Activated T-cell treated with anti-CD3 and anti-CD28 coated beads, Interleukin-2, amount 50 U/mL, for 4 hours (primary cell): ENCODE measurements at regions not wholly inside any gene's neighbourhood (a gene's known extent, or its start where the extent isn't known, plus 50 kb on each side); places are given as distances from the start of the nearest gene placed in this dataset.

Experiments used
- ATAC-seq, 2 donors: fragments of 200-7000 bp; cut with Tn5 transposase; one replicate each; pipeline ENCODE4 v1.10.0; 2021
- DNase-seq: peaks from one replicate; pipeline ENCODE4 v3.0.0-alpha.2; 2020
- H3K27me3 Mint-ChIP-seq: one replicate; pipeline ENCODE4 v1.8.0; 2021; ENCODE audit warnings: low read depth, mixed read lengths
- H3K36me3 Mint-ChIP-seq: one replicate; pipeline ENCODE4 v1.8.0; 2022; ENCODE audit warnings: mixed read lengths; ENCODE audit not compliant: insufficient read depth
- H3K4me1 Mint-ChIP-seq: one replicate; pipeline ENCODE4 v1.8.0; 2021; ENCODE audit warnings: low read depth, mixed read lengths
- H3K4me3 Mint-ChIP-seq: one replicate; pipeline ENCODE4 v1.8.0; 2021; ENCODE audit warnings: mild to moderate bottlenecking, moderate library complexity, mixed read lengths
- H3K9me3 Mint-ChIP-seq: one replicate; pipeline ENCODE4 v1.8.0; 2021; ENCODE audit warnings: mixed read lengths

GRCh38 chr6:97867177-97867576, 584.2 kb upstream of the MMS22L start:
- no peaks in the 10 kb centered on the region for H3K27me3 Mint-ChIP-seq
- no peaks in the 10 kb centered on the region for H3K36me3 Mint-ChIP-seq
- no peak for ATAC-seq
- no peak for DNase-seq
- H3K9me3 Mint-ChIP-seq: peaks cover 2% of the 10 kb centered on the region
- no peak overlapping the region for H3K4me3 Mint-ChIP-seq
- H3K4me1 Mint-ChIP-seq: no peaks in the 10 kb centered on the region

- Mint-ChIP-seq H3K27me3 (no peaks in the 10 kb centered on the region), H3K36me3 (no peaks in the 10 kb centered on the region), H3K9me3 (no peaks in the 10 kb centered on the region), H3K4me1 (no peaks in the 10 kb centered on the region), H3K4me3 (no peak overlapping the region)
- ATAC-seq: no peak
- no peak for DNase-seq
Observed at GRCh38 chr6:97870273-97870672, 587.3 kb upstream of the MMS22L start.

- ATAC-seq (no peak), DNase-seq (no peak)
- Mint-ChIP-seq H3K4me1 (no peaks in the 10 kb centered on the region), H3K27me3 (no peaks in the 10 kb centered on the region), H3K9me3 (peaks cover 7% of the 10 kb centered on the region), H3K36me3 (no peaks in the 10 kb centered on the region), H3K4me3 (no peak overlapping the region)
Observed at GRCh38 chr6:97876711-97877110, 593.7 kb upstream of the MMS22L start.

- Mint-ChIP-seq H3K4me3 (no peak overlapping the region), H3K4me1 (no peaks in the 10 kb centered on the region), H3K27me3 (no peaks in the 10 kb centered on the region), H3K9me3 (peaks cover 7% of the 10 kb centered on the region), H3K36me3 (no peaks in the 10 kb centered on the region)
- DNase-seq (no peak), ATAC-seq (no peak)
Observed at GRCh38 chr6:97882755-97883154, 599.7 kb upstream of the MMS22L start.

- ATAC-seq (no peak), DNase-seq (no peak)
- no peaks in the 10 kb centered on the region for H3K4me1 Mint-ChIP-seq
- no peaks in the 10 kb centered on the region for H3K9me3 Mint-ChIP-seq
- no peak overlapping the region for H3K4me3 Mint-ChIP-seq
- no peaks in the 10 kb centered on the region for H3K36me3 Mint-ChIP-seq
- no peaks in the 10 kb centered on the region for H3K27me3 Mint-ChIP-seq
Observed at GRCh38 chr6:97885325-97885724, 602.3 kb upstream of the MMS22L start.

DNA sequence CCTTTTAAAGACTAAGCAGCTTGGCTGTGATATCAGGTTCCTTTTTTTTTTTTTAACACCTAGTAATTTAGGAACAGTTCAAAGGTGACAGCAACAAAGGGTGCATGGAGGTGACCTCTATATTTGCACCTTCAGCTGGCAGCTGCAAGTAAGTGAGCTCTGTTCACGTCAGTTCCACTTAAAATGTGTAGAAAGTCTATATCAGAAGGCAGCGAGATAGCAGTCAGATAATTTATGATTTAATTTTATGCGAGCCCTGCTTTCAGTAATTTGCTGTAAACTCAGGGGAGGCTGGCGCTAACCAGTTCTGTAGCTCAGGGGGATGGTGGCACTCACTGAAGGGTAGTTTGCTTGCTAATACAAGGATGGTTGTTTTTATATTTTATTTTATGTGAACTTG, 602.8 kb upstream of the MMS22L start:
- Mint-ChIP-seq H3K9me3 (no peaks in the 10 kb centered on the region), H3K4me3 (no peak overlapping the region), H3K27me3 (no peaks in the 10 kb centered on the region), H3K36me3 (no peaks in the 10 kb centered on the region), H3K4me1 (no peaks in the 10 kb centered on the region)
- DNase-seq (no peak), ATAC-seq (no peak)

- peaks cover 8% of the 10 kb centered on the region for H3K9me3 Mint-ChIP-seq
- H3K36me3 Mint-ChIP-seq: no peaks in the 10 kb centered on the region
- H3K4me1 Mint-ChIP-seq: no peaks in the 10 kb centered on the region
- no peaks in the 10 kb centered on the region for H3K27me3 Mint-ChIP-seq
- no peak for ATAC-seq
- no peak for DNase-seq
- no peak overlapping the region for H3K4me3 Mint-ChIP-seq
Observed at GRCh38 chr6:97901531-97901930, 618.5 kb upstream of the MMS22L start.

GRCh38 chr6:97909380-97909779, 626.4 kb upstream of the MMS22L start:
- no peak overlapping the region for H3K4me3 Mint-ChIP-seq
- H3K36me3 Mint-ChIP-seq: no peaks in the 10 kb centered on the region
- H3K9me3 Mint-ChIP-seq: peaks cover 10% of the 10 kb centered on the region
- no peaks in the 10 kb centered on the region for H3K4me1 Mint-ChIP-seq
- no peaks in the 10 kb centered on the region for H3K27me3 Mint-ChIP-seq
- DNase-seq: no peak
- no peak for ATAC-seq

DNA sequence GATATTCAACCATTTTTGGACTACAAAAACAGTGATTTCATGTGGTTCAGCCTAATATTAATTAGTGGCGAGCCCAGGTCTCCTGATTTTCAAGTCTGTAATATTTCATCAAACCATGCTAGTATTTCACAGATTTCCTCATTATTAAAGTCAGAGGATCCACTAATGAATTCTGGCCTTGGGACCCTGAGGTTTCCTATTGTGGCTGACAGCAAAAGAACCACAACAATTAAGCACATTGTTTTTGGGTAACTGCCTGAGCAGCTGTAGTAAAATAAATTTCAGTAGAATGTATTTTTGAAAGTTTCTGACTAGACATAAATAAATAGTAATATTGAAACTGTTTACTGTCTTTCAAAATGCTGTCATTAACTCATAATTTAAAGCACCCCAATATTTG, 630.7 kb upstream of the MMS22L start:
- H3K4me1 Mint-ChIP-seq: no peaks in the 10 kb centered on the region
- no peaks in the 10 kb centered on the region for H3K36me3 Mint-ChIP-seq
- H3K9me3 Mint-ChIP-seq: peaks cover 5% of the 10 kb centered on the region
- ATAC-seq (no peak), DNase-seq (no peak)
- H3K27me3 Mint-ChIP-seq: no peaks in the 10 kb centered on the region
- no peak overlapping the region for H3K4me3 Mint-ChIP-seq

DNA sequence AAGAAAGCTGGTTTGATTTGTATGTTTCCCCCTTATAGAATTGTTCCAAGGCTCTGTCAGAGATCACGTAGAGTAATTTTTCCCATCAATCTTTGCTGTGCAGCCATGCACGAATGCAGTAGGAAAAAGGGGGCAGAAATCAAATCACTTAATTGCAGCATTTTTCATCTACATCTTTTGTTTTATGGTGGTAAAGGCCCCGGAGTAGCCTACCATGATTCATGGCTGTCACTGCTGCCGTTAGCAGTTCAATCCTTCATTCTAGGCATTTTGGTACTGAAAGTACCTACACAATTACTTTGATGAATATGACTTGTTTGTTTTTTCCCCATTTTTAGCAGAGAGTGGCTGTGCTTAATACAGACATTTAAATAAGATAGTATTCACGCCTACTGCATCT, 631.9 kb upstream of the MMS22L start:
- DNase-seq: no peak
- ATAC-seq: no peak
- Mint-ChIP-seq H3K36me3 (no peaks in the 10 kb centered on the region), H3K4me1 (no peaks in the 10 kb centered on the region), H3K9me3 (peaks cover 5% of the 10 kb centered on the region), H3K4me3 (no peak overlapping the region), H3K27me3 (no peaks in the 10 kb centered on the region)

DNA sequence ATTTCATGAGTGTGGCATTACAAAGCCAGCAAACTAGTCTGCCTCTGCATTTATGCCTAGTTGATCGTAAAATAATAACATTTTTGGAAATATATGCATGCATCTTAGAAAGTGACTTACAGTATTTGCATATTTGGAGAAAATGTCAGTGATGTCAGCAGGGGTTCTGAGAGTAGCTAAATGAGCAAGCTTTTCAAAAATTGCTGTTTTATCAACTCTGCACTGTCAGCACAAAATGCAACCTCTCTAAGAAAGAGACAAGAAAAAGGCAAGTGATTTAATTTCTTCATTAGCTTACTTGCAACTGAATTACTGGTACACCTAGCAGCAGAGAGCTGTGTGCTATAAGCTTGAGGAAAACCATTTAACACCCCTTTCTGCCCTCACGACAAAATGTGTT, 632.5 kb upstream of the MMS22L start:
- Mint-ChIP-seq H3K9me3 (peaks cover 5% of the 10 kb centered on the region), H3K36me3 (no peaks in the 10 kb centered on the region)
- no peak for ATAC-seq

GRCh38 chr6:97917369-97917768, 634.4 kb upstream of the MMS22L start:
- H3K4me1 Mint-ChIP-seq: no peaks in the 10 kb centered on the region
- no peaks in the 10 kb centered on the region for H3K27me3 Mint-ChIP-seq
- ATAC-seq (no peak), DNase-seq (no peak)
- no peak overlapping the region for H3K4me3 Mint-ChIP-seq
- peaks cover 5% of the 10 kb centered on the region for H3K9me3 Mint-ChIP-seq
- H3K36me3 Mint-ChIP-seq: no peaks in the 10 kb centered on the region

More for the DNA sequence above, 632.5 kb upstream of the MMS22L start:
- no peaks in the 10 kb centered on the region for H3K4me1 Mint-ChIP-seq
- DNase-seq: no peak
- no peak overlapping the region for H3K4me3 Mint-ChIP-seq
- no peaks in the 10 kb centered on the region for H3K27me3 Mint-ChIP-seq

DNA sequence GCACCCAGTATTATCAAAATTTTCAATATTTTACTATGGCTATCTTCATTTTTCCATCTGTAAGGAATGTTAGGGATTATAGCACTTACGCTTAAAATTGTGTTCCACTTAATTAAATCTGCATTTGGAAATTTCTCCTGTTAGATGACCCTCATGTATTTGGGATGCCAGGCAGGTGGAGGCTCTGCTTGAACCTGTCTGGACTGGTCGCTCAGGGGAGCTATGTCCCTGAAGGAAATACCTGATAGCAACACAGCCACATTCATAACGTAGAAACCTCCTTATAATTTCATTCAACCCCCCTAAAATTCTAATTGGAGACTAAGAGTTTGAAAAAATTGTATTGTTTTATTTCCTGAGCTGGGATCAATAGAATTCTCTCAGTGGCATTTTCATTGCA, 636.0 kb upstream of the MMS22L start:
- DNase-seq (no peak), ATAC-seq (no peak)
- no peaks in the 10 kb centered on the region for H3K36me3 Mint-ChIP-seq
- no peaks in the 10 kb centered on the region for H3K4me1 Mint-ChIP-seq
- H3K9me3 Mint-ChIP-seq: peaks cover 5% of the 10 kb centered on the region
- H3K27me3 Mint-ChIP-seq: no peaks in the 10 kb centered on the region
- H3K4me3 Mint-ChIP-seq: no peak overlapping the region

DNA sequence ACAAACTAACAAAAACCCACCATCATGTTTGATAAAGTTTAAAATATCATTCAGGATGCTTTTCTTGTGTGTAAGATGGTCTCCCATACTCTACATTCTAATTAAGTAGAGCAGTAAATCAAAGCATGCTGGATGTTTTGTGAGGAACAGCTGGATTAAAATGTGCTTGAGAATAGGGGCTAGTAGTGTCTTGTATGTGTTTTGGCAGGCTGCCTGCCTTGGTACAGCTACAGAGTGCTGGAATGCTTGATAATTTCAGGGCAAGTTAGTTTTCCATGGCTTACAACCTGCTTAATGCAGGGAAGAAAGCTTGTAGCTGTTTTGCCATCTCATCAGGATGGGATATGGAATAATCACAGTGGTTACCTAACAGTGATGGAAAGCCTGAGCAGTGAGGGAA, 636.6 kb upstream of the MMS22L start:
- Mint-ChIP-seq H3K27me3 (no peaks in the 10 kb centered on the region), H3K36me3 (no peaks in the 10 kb centered on the region), H3K4me3 (no peak overlapping the region), H3K9me3 (peaks cover 3% of the 10 kb centered on the region), H3K4me1 (no peaks in the 10 kb centered on the region)
- no peak for DNase-seq
- no peak for ATAC-seq

- H3K4me3 Mint-ChIP-seq: no peak overlapping the region
- peaks cover 3% of the 10 kb centered on the region for H3K9me3 Mint-ChIP-seq
- H3K27me3 Mint-ChIP-seq: no peaks in the 10 kb centered on the region
- H3K4me1 Mint-ChIP-seq: no peaks in the 10 kb centered on the region
- H3K36me3 Mint-ChIP-seq: no peaks in the 10 kb centered on the region
- no peak for ATAC-seq
- DNase-seq: no peak
Observed at GRCh38 chr6:97923249-97923648, 640.2 kb upstream of the MMS22L start.

DNA sequence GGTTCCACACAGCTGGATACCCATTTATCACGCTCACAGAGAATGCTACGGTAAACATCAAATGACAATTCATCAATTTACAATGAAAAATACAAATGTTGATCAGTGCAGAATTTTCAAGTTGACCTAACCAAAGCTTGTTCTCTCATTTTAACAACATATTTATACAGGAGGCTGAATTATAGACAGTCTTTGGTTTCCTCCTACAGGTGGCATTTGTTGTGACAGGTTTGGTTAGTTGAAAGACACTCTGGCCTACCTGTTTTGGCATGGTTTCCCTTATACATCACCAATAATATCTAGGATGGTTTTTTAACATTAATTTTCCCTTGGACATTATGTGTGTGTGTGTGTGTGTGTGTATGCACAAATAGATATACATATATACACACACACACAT, 642.5 kb upstream of the MMS22L start:
- H3K4me1 Mint-ChIP-seq: no peaks in the 10 kb centered on the region

More for the DNA sequence above, 642.5 kb upstream of the MMS22L start:
- Mint-ChIP-seq H3K4me3 (no peak overlapping the region), H3K9me3 (no peaks in the 10 kb centered on the region), H3K27me3 (no peaks in the 10 kb centered on the region), H3K36me3 (no peaks in the 10 kb centered on the region)
- DNase-seq (no peak), ATAC-seq (no peak)
